GM12865 (cell line): ENCODE measurements at regions not wholly inside any gene's neighbourhood (a gene's known extent, or its start where the extent isn't known, plus 50 kb on each side); places are given as distances from the start of the nearest gene placed in this dataset.
"Not testable (repeated sequence)": the region's sequence is repeated elsewhere in the genome, so short reads cannot be mapped to it uniquely, and the experiment has no call there.

Source experiments
- DNase-seq: peaks from one replicate; pipeline ENCODE4 v3.0.0; 2010; ENCODE audit warnings: low read depth
- H3K4me3 ChIP-seq: 2 replicates; pipeline ENCODE4 v1.5.1; 2011; ENCODE audit warnings: mild to moderate bottlenecking, low read depth, low read length, control low read depth
- CTCF ChIP-seq: IDR thresholded peaks from 2 replicates; pipeline ENCODE4 v1.5.1; 2011; ENCODE audit warnings: low read length, control low read depth, low read depth, inconsistent platforms; ENCODE audit not compliant: insufficient read depth; ENCODE audit errors: missing control alignments

GRCh38 chr7:84720456-84721097 is 466.3 kb downstream of the SEMA3D start:
- no peak for DNase-seq

GRCh38 chr7:84714765-84715164 is 472.1 kb downstream of the SEMA3D start:
- TF ChIP-seq CTCF = no peak
- DNase-seq = no peak

More at GRCh38 chr7:84720456-84721097, 466.3 kb downstream of the SEMA3D start:
- no peak overlapping the region for H3K4me3 ChIP-seq
- TF ChIP-seq CTCF = no peak

GRCh38 chr7:84712374-84713121 is 474.3 kb downstream of the SEMA3D start:
- TF ChIP-seq CTCF = no peak
- DNase-seq = no peak
- no peak overlapping the region for H3K4me3 ChIP-seq

More at GRCh38 chr7:84714765-84715164, 472.1 kb downstream of the SEMA3D start:
- no peak overlapping the region for H3K4me3 ChIP-seq

GRCh38 chr7:84710538-84710937 is 476.3 kb downstream of the SEMA3D start:
- not testable (repeated sequence) for DNase-seq, H3K4me3 ChIP-seq

DNA sequence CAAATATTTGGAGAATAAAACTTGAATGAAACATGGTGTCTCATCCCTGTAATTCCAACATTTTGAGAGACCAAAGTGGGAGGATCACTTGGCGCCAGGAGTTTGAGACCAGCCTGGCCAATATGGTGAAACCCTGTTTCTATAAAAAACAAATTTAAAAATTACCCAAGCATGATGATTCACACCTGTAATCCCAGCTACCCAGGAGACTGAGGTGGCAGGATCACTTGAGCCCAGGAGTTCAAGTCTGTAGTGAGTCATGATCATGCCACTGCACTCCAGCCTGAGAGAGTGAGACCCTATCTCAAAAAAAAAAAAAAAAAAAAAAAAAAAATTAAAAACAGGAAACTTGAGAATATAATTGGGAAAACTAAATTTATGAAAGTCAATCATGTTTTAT is 481.1 kb downstream of the SEMA3D start:
- DNase-seq = no peak
- H3K4me3 ChIP-seq = no peak overlapping the region
- TF ChIP-seq CTCF = no peak

GRCh38 chr7:84705079-84705478 is 481.8 kb downstream of the SEMA3D start:
- no peak overlapping the region for H3K4me3 ChIP-seq
- no peak for TF ChIP-seq CTCF
- DNase-seq = no peak

DNA sequence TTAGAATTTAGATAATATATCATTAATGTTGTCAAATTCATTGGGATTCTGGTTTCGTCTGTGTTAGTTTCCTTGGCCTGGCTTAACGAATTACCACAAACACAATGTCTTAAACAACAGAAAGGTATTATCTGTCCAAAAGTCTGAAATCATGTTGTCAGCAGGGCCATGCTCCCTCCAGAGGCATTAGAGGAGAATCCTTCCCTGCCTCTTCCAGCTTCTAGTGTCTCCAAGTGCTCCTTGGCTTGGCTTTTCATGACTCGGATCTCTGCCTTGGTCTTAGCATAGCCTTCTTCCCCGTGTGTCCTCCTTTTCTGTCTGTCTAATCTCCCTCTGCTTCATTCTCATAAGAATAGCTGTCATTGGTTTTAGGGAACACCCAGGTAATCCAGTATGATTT is 482.5 kb downstream of the SEMA3D start:
- no peak for TF ChIP-seq CTCF
- DNase-seq = no peak
- H3K4me3 ChIP-seq = no peak overlapping the region
